KMS-11 (cell line): ENCODE measurements at regions not wholly inside any gene's neighbourhood (a gene's known extent, or its start where the extent isn't known, plus 50 kb on each side); places are given as distances from the start of the nearest gene placed in this dataset.

ENCODE experiments used
- H2AFZ ChIP-seq: fragments of 200-600 bp; sonication (generic); 2 replicates; pipeline ENCODE4 v1.6.1; 2016; ENCODE audit warnings: antibody characterized with exemption, mixed run types, low read depth
- H3K27ac ChIP-seq: fragments of 200-600 bp; sonication (generic); 2 replicates; pipeline ENCODE4 v1.6.1; 2016; ENCODE audit warnings: mild to moderate bottlenecking, mixed run types
- H3K27me3 ChIP-seq: fragments of 200-600 bp; sonication (generic); 2 replicates; pipeline ENCODE4 v1.6.1; 2017; ENCODE audit warnings: mild to moderate bottlenecking, low read depth, mixed run types, moderate library complexity; ENCODE audit not compliant: insufficient read depth
- H3K36me3 ChIP-seq: fragments of 200-600 bp; sonication (generic); 2 replicates; pipeline ENCODE4 v1.6.1; 2017; ENCODE audit warnings: mild to moderate bottlenecking, mixed run types; ENCODE audit not compliant: insufficient read depth
- H3K4me1 ChIP-seq: fragments of 200-600 bp; sonication (generic); 2 replicates; pipeline ENCODE4 v1.6.1; 2016; ENCODE audit warnings: mild to moderate bottlenecking, low read depth, mixed run types; ENCODE audit not compliant: poor library complexity, severe bottlenecking
- H3K4me2 ChIP-seq: fragments of 200-600 bp; sonication (generic); 2 replicates; pipeline ENCODE4 v1.7.0; 2016; ENCODE audit warnings: mild to moderate bottlenecking, mixed run types
- H3K4me3 ChIP-seq: fragments of 200-600 bp; sonication (generic); IDR thresholded peaks from 2 replicates; pipeline ENCODE4 v1.6.1; 2017; ENCODE audit warnings: low read depth, low read length, mixed read lengths; ENCODE audit not compliant: insufficient read depth
- H3K79me2 ChIP-seq: fragments of 200-600 bp; sonication (generic); 2 replicates; pipeline ENCODE4 v1.6.1; 2016; ENCODE audit warnings: low read depth, mixed run types; ENCODE audit not compliant: insufficient read depth
- H3K9ac ChIP-seq: fragments of 200-600 bp; sonication (generic); 2 replicates; pipeline ENCODE4 v1.6.1; 2016; ENCODE audit warnings: mild to moderate bottlenecking, mixed run types
- H4K20me1 ChIP-seq: fragments of 200-600 bp; sonication (generic); 2 replicates; pipeline ENCODE4 v1.6.1; 2016; ENCODE audit warnings: mild to moderate bottlenecking, mixed run types; ENCODE audit not compliant: insufficient read depth
- TF ChIP-seq, protein P1 (sequence below): fragments of 200-600 bp; sonication (generic); conservative IDR thresholded peaks from 2 replicates; pipeline ENCODE4 v1.6.1; 2017; ENCODE audit warnings: low read depth, mild to moderate bottlenecking, antibody characterized with exemption, low read length, moderate library complexity, mixed read lengths

DNA sequence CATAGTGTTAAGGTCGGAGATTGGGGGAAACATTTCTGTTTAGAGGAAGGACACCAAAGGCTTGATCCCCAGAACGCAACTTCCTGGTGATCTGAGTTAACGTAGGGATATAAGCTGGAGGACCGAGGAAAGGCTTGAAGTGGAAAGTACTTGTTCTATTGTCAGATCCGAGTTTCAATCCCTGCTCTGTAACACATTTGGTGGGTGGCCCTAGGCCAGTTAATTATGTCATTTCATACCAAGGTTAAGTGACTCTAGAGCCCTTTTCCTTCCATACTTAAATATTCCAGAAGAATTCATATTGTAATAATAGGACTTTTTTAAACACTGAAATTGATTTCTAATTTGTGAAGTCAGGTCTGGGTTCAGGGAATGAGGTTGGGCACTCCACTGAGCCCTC is 80.9 kb downstream of the RPLP1 start:
- H4K20me1 ChIP-seq = no peaks in the 10 kb centered on the region
- H3K27me3 ChIP-seq = no peaks in the 10 kb centered on the region
- H3K4me1 ChIP-seq = no peaks in the 10 kb centered on the region
- no peak overlapping the region for H3K27ac ChIP-seq
- no peak overlapping the region for H3K4me3 ChIP-seq
- no peaks in the 10 kb centered on the region for H3K79me2 ChIP-seq
- no peak overlapping the region for H2AFZ ChIP-seq
- H3K36me3 ChIP-seq = no peaks in the 10 kb centered on the region
- no peak overlapping the region for H3K9ac ChIP-seq
- TF ChIP-seq, protein P1, sequence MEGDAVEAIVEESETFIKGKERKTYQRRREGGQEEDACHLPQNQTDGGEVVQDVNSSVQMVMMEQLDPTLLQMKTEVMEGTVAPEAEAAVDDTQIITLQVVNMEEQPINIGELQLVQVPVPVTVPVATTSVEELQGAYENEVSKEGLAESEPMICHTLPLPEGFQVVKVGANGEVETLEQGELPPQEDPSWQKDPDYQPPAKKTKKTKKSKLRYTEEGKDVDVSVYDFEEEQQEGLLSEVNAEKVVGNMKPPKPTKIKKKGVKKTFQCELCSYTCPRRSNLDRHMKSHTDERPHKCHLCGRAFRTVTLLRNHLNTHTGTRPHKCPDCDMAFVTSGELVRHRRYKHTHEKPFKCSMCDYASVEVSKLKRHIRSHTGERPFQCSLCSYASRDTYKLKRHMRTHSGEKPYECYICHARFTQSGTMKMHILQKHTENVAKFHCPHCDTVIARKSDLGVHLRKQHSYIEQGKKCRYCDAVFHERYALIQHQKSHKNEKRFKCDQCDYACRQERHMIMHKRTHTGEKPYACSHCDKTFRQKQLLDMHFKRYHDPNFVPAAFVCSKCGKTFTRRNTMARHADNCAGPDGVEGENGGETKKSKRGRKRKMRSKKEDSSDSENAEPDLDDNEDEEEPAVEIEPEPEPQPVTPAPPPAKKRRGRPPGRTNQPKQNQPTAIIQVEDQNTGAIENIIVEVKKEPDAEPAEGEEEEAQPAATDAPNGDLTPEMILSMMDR = no peak
- H3K4me2 ChIP-seq = no peak overlapping the region

DNA sequence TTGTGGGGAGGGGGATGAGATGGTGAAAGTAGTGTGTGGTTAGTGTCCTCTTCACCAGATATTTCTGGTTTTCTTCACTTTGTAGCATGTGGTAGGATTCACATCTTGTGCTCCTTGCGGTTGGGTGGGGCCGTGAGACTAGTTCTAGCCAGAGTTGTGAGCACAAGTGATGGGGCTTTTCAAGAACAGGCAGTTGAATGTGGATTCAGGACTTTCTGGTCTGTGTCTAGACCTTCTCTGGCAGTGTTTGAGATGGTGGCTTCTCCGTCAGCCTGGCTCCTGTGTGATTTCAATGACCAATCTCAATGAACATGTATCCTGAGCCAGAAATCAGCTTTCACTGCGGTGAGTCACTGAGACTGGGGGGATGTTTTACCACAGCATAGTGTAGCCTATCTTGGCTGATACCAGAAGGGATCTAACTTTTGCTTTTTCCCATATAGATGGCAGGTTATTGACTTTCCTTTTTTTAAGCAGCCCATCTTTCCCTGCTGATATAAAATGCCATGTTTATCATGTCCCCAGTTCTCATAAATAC is 82.6 kb downstream of the RPLP1 start:
- Histone ChIP-seq H3K36me3 (no peaks in the 10 kb centered on the region), H3K4me2 (no peak overlapping the region), H2AFZ (no peak overlapping the region), H3K4me1 (no peaks in the 10 kb centered on the region), H3K27me3 (no peaks in the 10 kb centered on the region), H4K20me1 (no peaks in the 10 kb centered on the region), H3K9ac (no peak overlapping the region), H3K27ac (no peak overlapping the region), H3K79me2 (no peaks in the 10 kb centered on the region), H3K4me3 (no peak overlapping the region)
- TF ChIP-seq, protein P1 = no peak

DNA sequence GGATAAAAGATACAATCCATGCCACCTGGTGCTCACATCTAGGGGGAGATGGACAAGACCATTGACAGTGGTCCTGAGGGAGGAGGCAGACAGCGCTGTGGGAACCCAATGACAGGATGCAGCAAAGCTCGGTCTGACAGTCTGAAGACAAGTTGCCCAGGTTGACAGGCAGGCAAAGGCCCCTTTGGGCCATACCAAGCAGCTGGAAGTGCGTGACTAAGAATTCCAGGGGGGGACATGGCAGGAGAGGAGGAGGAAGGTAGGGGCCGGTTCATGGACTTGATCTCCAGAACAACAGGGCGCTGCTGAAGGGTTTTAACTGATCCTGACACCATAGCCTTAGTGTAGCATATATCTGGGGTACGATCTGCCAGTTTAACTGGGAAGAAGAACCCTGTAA is 83.4 kb downstream of the RPLP1 start:
- H3K27me3 ChIP-seq = no peaks in the 10 kb centered on the region
- TF ChIP-seq, protein P1 = no peak
- H3K79me2 ChIP-seq = no peaks in the 10 kb centered on the region

DNA sequence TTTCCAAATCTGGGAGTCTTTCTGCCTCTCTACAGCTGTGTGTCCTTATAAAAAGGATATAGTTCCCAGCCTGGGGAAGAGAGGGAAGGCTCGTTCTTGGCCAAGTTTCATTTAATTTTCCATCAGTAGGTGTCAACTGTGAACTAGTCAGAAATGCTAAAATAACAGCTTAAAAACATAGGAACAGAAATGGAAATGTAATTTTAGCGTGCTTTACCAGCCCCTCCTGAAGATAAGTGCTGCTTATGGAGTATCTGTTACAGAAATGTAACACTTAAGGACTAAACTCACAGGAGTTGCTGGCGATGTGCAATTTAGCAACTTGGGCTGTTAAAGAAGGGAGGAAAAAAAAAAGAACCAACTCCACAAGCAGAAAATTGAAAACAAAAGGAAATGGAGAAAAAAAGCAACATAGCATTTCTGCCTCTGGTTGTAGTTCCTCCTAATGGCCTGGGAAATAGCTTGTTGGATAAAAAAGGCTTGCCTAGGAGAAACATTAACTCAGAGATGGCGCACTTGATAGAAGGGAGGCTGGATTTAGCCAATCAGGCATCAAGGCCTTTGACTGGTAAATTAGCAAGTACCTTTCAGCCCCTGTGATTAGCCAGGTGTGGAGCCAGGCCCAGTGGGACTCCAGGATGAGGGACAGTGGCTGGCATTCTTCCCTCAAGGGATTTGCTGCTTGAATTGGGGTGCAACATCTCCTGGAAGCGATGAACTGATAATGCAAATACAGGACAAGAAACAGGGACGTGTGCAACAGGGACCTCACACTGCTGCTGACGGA is 84.3 kb downstream of the RPLP1 start:
- Histone ChIP-seq H3K79me2 (no peaks in the 10 kb centered on the region), H3K27ac (no peak overlapping the region), H3K4me1 (no peaks in the 10 kb centered on the region), H3K4me2 (no peak overlapping the region), H3K4me3 (no peak overlapping the region), H3K36me3 (no peaks in the 10 kb centered on the region), H4K20me1 (no peaks in the 10 kb centered on the region), H3K27me3 (no peaks in the 10 kb centered on the region), H3K9ac (no peak overlapping the region), H2AFZ (no peak overlapping the region)
- TF ChIP-seq, protein P1 = no peak

More for the DNA sequence above, 83.4 kb downstream of the RPLP1 start:
- H3K27ac ChIP-seq = no peak overlapping the region
- no peak overlapping the region for H3K4me3 ChIP-seq
- no peaks in the 10 kb centered on the region for H4K20me1 ChIP-seq
- no peak overlapping the region for H2AFZ ChIP-seq
- no peaks in the 10 kb centered on the region for H3K4me1 ChIP-seq
- H3K36me3 ChIP-seq = no peaks in the 10 kb centered on the region
- no peak overlapping the region for H3K9ac ChIP-seq
- H3K4me2 ChIP-seq = no peak overlapping the region
